HAP-1 (cell line): ENCODE measurements at regions not wholly inside any gene's neighbourhood (a gene's known extent, or its start where the extent isn't known, plus 50 kb on each side); places are given as distances from the start of the nearest gene placed in this dataset.

Experiments used
- DNase-seq, 2 experiments: peaks; one replicate each; pipeline ENCODE4 v3.0.0-alpha.2; 2016 to 2020; ENCODE audit warnings: low spot score in 2 of 2
- H3K27me3 ChIP-seq: fragments of 250-450 bp; sonication (Bioruptor Pico); 2 replicates; pipeline ENCODE4 v1.5.1; 2020; ENCODE audit warnings: low read depth, mild to moderate bottlenecking, moderate library complexity
- H3K36me3 ChIP-seq: fragments of 250-450 bp; sonication (Bioruptor Pico); replicated peaks from 2 replicates; pipeline ENCODE4 v1.5.1; 2020; ENCODE audit warnings: mild to moderate bottlenecking
- H3K4me1 ChIP-seq: fragments of 250-450 bp; sonication (Bioruptor Pico); 2 replicates; pipeline ENCODE4 v1.5.1; 2020; ENCODE audit warnings: mild to moderate bottlenecking
- H3K4me3 ChIP-seq: fragments of 250-450 bp; sonication (Bioruptor Pico); 2 replicates; pipeline ENCODE4 v1.5.1; 2020; ENCODE audit warnings: mild to moderate bottlenecking, moderate library complexity
- H3K9me3 ChIP-seq: fragments of 250-450 bp; sonication (Bioruptor Pico); 2 replicates; pipeline ENCODE4 v1.5.1; 2020; ENCODE audit warnings: mild to moderate bottlenecking, moderate library complexity
- in situ Hi-C: fragments of 300-500 bp; cut with MboI; formaldehyde crosslinking; loops from 3 replicates; pipeline ENCODE4 v1.14.3; 2020; ENCODE audit warnings: low sequenced_read_pairs, inconsistent platforms, mixed read lengths

DNA sequence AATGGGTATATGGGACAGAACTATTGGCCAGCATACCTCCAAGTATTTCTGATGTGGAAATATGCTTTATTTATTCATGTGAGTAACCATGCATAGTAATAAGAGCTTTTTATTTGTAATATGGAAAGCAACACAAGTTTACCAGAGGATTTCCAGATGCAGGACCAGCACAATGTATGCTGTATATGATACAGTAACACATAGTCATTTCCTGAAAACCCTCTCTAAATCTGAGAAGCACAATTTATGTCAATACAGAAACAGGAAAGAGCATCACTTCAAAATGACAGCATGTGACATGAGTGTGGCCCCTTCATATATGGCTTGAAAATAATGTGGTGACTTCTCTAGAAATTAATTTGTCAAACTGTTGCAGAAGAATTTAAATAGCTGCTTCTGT, 1134.7 kb upstream of the ADGRL2 start:
- no peak for DNase-seq
- in situ Hi-C loops = no loop called here
- Histone ChIP-seq H3K4me3 (no peak overlapping the region), H3K27me3 (no peaks in the 10 kb centered on the region), H3K4me1 (peaks cover 7% of the 10 kb centered on the region), H3K36me3 (no peaks in the 10 kb centered on the region), H3K9me3 (no peaks in the 10 kb centered on the region)

- Histone ChIP-seq H3K4me1 (no peaks in the 10 kb centered on the region), H3K4me3 (no peak overlapping the region), H3K36me3 (no peaks in the 10 kb centered on the region), H3K27me3 (no peaks in the 10 kb centered on the region), H3K9me3 (no peaks in the 10 kb centered on the region)
- no peak for DNase-seq
- in situ Hi-C loops = no loop called here
These were observed 1141.6 kb upstream of the ADGRL2 start for GRCh38 chr1:80659161-80659560.

DNA sequence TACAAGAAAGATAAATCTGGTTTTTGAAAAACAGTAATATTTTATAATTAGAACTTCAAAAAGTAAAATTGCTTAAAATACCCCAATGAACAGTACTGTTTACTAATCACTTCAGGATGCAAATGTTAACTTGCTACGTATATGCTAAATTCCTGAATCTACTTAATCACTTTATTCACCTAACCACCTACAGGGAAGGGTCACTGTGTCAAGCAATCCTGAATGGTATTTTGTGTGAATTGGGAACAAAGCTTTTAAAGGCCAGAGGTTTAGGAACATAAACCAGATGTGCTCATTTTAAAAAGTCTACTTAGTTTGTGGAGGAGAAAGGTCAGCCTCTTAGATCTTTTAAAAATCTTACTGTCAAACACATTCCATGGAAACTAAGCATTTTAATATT, 1143.0 kb upstream of the ADGRL2 start:
- H3K4me3 ChIP-seq = no peak overlapping the region
- no peaks in the 10 kb centered on the region for H3K4me1 ChIP-seq
- no peaks in the 10 kb centered on the region for H3K27me3 ChIP-seq
- no peaks in the 10 kb centered on the region for H3K36me3 ChIP-seq
- DNase-seq = no peak
- no peaks in the 10 kb centered on the region for H3K9me3 ChIP-seq
- in situ Hi-C loops = no loop called here

DNA sequence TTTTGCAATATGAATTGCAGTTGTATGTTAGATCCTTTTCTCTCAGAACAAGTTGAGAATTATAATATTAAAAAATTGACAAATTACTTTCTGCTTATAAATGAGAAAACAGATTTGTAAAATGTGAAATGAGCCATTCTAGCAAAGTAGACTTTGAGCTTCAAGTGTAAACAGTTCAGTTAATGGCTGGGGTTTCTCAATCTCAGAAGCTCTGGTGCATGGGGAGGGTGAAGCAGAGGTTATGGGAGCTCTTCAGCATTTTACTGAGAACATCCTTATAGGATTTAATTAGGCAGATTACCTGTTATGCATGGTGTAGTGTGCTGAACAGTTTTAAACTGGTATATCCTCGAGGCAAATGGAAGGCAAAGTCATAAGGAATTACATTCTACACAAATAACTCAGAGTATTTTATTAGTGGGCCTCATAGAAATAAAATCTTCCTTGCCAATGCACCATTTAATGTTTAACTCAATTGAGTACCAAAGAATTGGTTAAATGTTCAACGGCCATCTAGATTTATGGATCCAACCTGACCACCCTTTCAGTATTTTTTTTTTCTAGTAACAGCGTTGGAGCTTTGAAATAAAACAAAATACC, 1143.6 kb upstream of the ADGRL2 start:
- Histone ChIP-seq H3K27me3 (no peaks in the 10 kb centered on the region), H3K4me1 (no peaks in the 10 kb centered on the region), H3K4me3 (no peak overlapping the region), H3K36me3 (no peaks in the 10 kb centered on the region), H3K9me3 (no peaks in the 10 kb centered on the region)
- in situ Hi-C loops = no loop called here
- DNase-seq = no peak

- Histone ChIP-seq H3K4me1 (no peaks in the 10 kb centered on the region), H3K4me3 (no peak overlapping the region), H3K36me3 (no peaks in the 10 kb centered on the region), H3K27me3 (no peaks in the 10 kb centered on the region), H3K9me3 (no peaks in the 10 kb centered on the region)
- in situ Hi-C loops = no loop called here
- no peak for DNase-seq
These were observed 1144.1 kb upstream of the ADGRL2 start for GRCh38 chr1:80656641-80657040.

- no peaks in the 10 kb centered on the region for H3K27me3 ChIP-seq
- no peaks in the 10 kb centered on the region for H3K36me3 ChIP-seq
- H3K9me3 ChIP-seq = no peaks in the 10 kb centered on the region
- in situ Hi-C loops = no loop called here
- DNase-seq = peak; percentile 46 to 51
- no peak overlapping the region for H3K4me3 ChIP-seq
- H3K4me1 ChIP-seq = no peaks in the 10 kb centered on the region
These were observed 1144.6 kb upstream of the ADGRL2 start for GRCh38 chr1:80656014-80656636.

- Histone ChIP-seq H3K36me3 (no peaks in the 10 kb centered on the region), H3K27me3 (no peaks in the 10 kb centered on the region), H3K4me3 (no peak overlapping the region), H3K9me3 (no peaks in the 10 kb centered on the region), H3K4me1 (no peaks in the 10 kb centered on the region)
- no peak for DNase-seq
- in situ Hi-C loops = no loop called here
These were observed 1154.7 kb upstream of the ADGRL2 start for GRCh38 chr1:80646053-80646452.

GRCh38 chr1:80645621-80646020, 1155.1 kb upstream of the ADGRL2 start:
- H3K9me3 ChIP-seq = no peaks in the 10 kb centered on the region
- no peaks in the 10 kb centered on the region for H3K36me3 ChIP-seq
- H3K4me1 ChIP-seq = no peaks in the 10 kb centered on the region
- in situ Hi-C loops = no loop called here
- no peak overlapping the region for H3K4me3 ChIP-seq
- no peak for DNase-seq
- H3K27me3 ChIP-seq = no peaks in the 10 kb centered on the region

- Histone ChIP-seq H3K4me3 (no peak overlapping the region), H3K27me3 (no peaks in the 10 kb centered on the region), H3K9me3 (no peaks in the 10 kb centered on the region), H3K4me1 (no peaks in the 10 kb centered on the region), H3K36me3 (no peaks in the 10 kb centered on the region)
- no peak for DNase-seq
- in situ Hi-C loops = no loop called here
These were observed 1159.8 kb upstream of the ADGRL2 start for GRCh38 chr1:80640978-80641377.

- Histone ChIP-seq H3K9me3 (no peaks in the 10 kb centered on the region), H3K36me3 (no peaks in the 10 kb centered on the region), H3K4me3 (no peak overlapping the region), H3K4me1 (no peaks in the 10 kb centered on the region), H3K27me3 (no peaks in the 10 kb centered on the region)
- DNase-seq = no peak
- in situ Hi-C loops = no loop called here
These were observed 1160.8 kb upstream of the ADGRL2 start for GRCh38 chr1:80639777-80640533.

DNA sequence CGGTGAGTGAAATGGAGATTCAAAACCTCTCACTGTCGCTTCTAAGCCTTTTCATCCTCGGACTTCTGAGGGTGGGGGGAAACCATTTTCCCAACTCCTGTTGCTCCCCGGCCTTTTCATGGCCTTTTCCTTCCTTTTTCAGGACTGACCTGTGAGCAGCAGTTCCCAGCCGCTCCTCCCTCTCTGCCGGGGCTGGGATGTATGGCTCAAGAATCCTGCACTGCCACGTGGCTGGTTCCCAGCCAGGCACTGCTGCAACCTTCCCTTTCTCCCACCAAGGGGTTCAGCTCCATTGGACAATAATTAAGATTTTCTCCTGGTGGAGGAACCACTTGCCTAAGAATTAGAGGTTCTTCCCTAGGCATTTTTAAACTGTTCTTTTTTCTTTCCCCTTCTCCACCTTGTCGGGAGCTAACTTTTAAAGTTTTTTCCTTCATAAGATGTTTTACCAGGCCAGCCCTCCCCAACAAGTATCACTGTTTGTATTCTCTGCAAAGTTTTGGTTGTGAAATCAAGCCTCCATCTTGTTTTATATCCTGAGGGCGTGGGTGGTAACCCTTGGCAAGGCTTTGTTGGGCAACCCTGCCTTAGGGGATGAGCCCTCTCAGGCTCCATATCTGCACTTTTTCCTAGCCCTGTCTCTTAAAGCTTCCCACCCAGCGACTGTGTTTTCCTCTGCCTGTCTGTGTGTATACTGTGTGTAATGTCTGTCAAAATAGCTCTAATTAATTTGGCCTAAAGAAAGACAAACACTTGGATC, 1166.6 kb upstream of the ADGRL2 start:
- Histone ChIP-seq H3K4me3 (no peak overlapping the region), H3K4me1 (no peaks in the 10 kb centered on the region), H3K27me3 (no peaks in the 10 kb centered on the region), H3K36me3 (no peaks in the 10 kb centered on the region), H3K9me3 (no peaks in the 10 kb centered on the region)
- in situ Hi-C loops = no loop called here
- DNase-seq = no peak

DNA sequence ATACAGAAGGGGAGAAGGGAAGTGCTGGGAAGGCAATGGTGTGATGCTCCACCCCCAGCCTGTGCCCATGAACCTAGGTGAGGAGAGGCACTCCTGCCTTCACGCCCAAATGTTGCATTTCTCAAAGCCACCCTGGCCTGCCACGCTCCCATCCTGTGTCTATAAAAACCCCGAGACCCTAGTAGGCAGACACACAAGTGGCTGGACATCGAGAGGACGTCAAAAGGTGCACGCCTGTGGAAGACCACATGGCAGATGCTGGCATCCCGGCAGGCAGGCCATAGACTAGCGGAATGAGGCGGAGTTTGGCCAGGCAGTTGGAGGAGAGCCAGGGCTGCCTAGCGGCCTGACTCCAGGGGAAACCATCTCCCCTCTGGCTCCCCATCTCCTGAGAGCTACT, 1168.5 kb upstream of the ADGRL2 start:
- Histone ChIP-seq H3K4me1 (no peaks in the 10 kb centered on the region), H3K4me3 (no peak overlapping the region), H3K9me3 (no peaks in the 10 kb centered on the region), H3K36me3 (no peaks in the 10 kb centered on the region), H3K27me3 (no peaks in the 10 kb centered on the region)
- no peak for DNase-seq
- in situ Hi-C loops = no loop called here

DNA sequence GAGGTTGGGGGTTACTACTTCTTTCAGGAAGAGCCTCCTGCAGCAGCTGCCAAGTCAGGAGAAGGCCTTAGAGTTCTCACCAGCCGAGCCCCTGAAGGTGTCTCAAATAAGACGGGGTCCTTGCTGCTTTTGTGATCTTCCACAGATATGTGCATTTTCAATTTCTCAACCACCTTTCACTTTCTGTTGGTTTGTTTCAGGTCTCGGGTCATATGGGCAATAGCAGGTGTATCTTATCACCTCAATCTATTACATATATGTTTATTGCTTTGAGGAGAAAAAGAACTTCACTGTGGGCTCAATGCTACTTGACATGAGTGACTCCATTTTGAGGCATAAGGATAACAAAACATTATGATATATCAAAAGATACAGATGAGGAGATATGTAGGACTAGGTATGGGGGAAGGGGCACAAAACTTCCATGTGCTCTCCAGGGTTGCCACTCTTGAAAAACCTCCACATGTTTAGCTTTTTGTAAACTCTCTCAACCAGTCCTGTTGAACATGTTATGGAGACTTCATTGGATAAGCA, 1171.4 kb upstream of the ADGRL2 start:
- DNase-seq = no peak
- H3K4me3 ChIP-seq = no peak overlapping the region
- H3K36me3 ChIP-seq = no peaks in the 10 kb centered on the region
- no peaks in the 10 kb centered on the region for H3K9me3 ChIP-seq
- H3K27me3 ChIP-seq = no peaks in the 10 kb centered on the region
- in situ Hi-C loops = no loop called here
- no peaks in the 10 kb centered on the region for H3K4me1 ChIP-seq

DNA sequence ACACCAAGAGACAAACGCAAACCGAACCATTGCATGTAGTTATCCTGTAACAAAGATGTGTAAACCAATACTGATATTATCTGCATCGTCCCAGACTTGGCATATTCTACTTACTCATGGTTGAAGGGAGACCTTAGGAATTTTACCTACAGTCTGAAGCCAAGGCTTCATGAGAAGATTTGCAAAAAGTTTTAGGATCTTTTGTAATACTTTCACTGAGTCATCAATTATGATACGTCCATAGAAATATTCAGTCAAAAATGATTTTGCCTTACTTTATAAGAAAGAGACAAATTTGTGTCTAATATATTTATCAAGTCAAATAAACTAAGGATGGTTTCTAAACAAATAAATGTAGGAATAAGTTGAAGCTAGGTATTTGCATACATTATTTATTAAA, 1176.1 kb upstream of the ADGRL2 start:
- Histone ChIP-seq H3K4me1 (no peaks in the 10 kb centered on the region), H3K4me3 (no peak overlapping the region), H3K9me3 (no peaks in the 10 kb centered on the region; the same call in 1 of the 2 replicates), H3K27me3 (no peaks in the 10 kb centered on the region), H3K36me3 (no peaks in the 10 kb centered on the region)
- in situ Hi-C loops = no loop called here
- no peak for DNase-seq
